SIG-M5 (cell line): ENCODE measurements at regions not wholly inside any gene's neighbourhood (a gene's known extent, or its start where the extent isn't known, plus 50 kb on each side); places are given as distances from the start of the nearest gene placed in this dataset.
"Not testable (repeated sequence)": the region's sequence is repeated elsewhere in the genome, so short reads cannot be mapped to it uniquely, and the experiment has no call there.

Experiments
- DNase-seq: peaks from one replicate; lab custom pipeline; 2025; lab: John Stamatoyannopoulos, UW

DNA sequence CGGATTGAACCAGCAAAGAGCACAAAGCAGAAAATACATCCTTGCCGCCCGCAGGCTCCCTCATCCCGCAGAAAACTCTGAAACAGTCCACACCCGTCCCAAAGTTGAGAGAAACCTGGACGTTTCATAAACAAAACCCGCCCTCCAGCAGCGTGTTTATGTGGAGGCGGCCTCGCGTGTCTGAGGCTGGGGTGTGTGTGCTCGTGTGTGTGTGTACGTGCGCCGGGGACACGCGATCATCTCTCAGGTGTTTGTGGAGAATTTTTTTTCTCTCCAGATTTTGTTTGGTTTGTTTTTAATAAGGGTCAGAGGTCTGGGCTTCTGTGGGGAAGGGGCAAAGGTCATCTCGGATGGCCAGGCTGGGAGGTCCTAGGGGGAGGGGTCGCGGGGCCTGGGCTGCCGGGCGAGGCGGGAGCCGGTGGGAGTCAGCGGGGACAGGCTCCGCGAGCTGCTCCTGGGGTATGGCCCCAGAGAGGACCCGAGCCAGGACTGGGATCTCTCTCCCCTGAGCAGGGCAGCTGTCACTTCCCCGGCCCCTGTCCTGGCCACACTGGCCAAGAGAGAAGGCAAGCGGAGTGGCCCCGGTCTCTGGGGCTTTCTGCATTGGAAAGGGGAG lies 206.4 kb downstream of the C9orf50 start:
- no peak for DNase-seq

- peak; percentile 55 for DNase-seq
Observed at GRCh38 chr9:129413537-129414376, 207.1 kb downstream of the C9orf50 start.

GRCh38 chr9:129412814-129413536 lies 207.9 kb downstream of the C9orf50 start:
- no peak for DNase-seq

GRCh38 chr9:129412176-129412813 lies 208.6 kb downstream of the C9orf50 start:
- not testable (repeated sequence) for DNase-seq

DNA sequence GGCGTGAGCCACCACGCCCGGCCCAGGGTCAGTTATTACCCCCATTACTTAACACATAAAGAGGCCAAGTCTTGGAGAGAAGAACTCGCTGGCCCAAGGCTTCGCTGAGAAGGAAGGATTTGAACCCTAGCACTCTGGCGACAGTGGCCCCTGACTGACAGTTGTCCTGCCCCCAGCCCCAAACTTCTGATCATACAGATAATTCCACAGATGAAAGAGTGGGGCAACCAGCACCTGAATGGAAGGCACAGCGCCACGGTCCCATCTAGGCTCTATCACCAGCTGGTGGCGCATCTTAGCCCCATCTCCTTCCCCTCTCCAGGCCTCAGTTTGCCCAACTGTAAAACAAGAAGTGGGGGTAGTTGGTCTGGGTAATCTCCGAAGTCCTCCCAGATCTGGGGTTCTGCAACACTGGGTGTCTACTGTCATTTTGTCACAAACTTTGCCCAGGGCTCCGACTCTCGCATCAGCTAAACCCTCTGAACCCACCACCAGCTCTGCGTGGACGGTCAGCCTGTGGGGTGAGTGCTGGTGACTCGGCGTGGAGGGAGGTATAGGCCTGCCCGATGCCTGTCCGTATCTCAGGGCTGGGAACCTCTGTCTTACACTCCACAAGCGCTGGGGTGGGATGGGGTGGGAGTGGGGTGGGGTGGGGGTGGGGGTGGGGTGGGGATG lies 209.3 kb downstream of the C9orf50 start:
- DNase-seq = no peak

GRCh38 chr9:129410226-129410625 lies 210.7 kb downstream of the C9orf50 start:
- no peak for DNase-seq

DNA sequence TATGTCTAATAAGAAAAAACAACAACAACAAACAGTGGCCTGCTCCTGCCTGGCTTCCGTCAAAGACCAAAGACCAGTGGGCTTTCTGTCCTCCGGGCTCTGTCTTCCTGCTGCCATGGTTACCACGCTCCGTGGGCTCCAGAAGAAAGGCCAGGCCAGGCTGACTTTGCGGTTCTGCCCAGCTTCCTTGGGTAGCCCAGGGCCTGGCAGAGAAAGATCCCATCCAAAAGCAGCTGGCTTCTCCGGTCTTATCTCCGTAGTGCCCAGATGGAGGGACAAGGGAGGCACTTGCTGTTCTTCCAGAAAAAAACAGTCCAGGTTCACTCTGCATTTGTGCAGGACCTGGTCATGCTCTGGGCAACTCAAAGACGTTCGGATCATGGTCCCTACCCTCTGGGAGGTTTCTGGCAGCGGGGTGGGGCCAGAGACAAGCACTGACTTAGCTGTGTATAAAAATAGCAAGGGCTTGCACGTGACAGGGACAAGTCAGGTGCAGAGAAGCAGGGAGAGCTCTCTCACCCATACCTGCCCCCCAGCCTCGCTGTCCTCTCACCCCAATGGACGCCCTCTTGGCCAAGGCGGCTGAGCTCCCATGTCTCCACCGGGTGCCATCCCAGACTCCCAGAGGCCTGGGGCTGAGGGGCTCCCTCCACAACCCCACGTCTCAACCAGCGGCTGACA lies 212.2 kb downstream of the C9orf50 start:
- DNase-seq = no peak

GRCh38 chr9:129407905-129408452 lies 212.9 kb downstream of the C9orf50 start:
- DNase-seq = no peak

GRCh38 chr9:129406278-129407225 lies 214.3 kb downstream of the C9orf50 start:
- no peak for DNase-seq

- no peak for DNase-seq
Observed at GRCh38 chr9:129405827-129406213, 215.1 kb downstream of the C9orf50 start.

DNA sequence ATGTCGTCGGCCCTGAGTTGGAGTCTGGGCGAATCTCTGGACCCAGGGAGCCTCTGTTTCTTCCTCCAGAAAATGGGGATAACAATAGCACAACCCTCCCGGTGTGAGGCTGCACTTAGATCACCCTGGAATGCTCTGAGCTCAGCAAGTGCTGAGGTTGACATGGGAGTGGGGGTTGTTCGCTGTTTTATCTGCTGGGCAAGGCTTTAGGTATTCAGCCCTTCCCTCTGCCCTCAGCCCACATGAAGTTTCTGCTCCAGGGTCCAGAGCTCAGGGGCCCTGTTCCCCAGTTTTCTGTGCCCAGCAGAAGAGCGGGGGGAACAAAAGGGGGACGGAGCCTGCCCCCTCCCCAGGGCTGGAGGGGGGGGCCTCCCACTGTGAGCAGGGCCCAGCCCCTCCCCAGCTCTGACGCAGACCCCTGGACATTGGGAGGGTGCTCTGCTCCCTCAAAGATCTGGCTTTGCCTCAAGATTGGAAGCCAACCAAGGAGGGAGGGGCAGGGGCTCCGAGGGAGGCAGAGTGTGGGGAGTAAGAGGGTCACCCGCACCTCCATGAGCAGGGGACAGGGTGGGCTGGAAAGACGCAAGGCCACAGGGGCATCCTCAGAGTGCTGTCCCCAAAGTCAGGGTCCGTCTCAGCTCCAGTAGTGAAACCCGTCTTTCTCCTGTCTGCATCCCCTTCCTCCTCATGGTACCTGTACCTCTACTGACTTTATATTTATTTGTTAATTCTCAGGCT lies 215.6 kb downstream of the C9orf50 start:
- DNase-seq = no peak

DNA sequence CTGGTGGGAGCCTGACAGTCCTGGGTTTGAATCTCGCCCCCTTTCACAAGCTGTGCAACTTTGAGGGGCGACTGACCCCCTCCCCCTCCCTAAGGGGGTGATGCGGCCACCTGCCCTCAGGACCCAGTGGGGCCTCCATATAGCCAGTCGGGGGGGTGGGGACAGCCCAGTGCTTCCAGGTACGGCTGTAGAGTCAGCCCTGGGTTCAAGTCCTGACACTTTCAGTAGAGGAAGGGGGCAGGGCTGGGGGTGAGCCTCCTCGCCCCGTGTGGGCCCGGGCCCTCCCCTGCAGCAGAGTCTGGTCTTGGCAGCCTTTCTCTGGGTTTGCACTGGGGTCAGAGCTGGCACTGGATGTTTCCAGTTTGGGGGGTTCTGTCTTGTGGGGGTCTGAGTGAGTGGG lies 216.3 kb downstream of the C9orf50 start:
- DNase-seq = no peak

GRCh38 chr9:129403779-129404620 lies 216.9 kb downstream of the C9orf50 start:
- DNase-seq = no peak

DNA sequence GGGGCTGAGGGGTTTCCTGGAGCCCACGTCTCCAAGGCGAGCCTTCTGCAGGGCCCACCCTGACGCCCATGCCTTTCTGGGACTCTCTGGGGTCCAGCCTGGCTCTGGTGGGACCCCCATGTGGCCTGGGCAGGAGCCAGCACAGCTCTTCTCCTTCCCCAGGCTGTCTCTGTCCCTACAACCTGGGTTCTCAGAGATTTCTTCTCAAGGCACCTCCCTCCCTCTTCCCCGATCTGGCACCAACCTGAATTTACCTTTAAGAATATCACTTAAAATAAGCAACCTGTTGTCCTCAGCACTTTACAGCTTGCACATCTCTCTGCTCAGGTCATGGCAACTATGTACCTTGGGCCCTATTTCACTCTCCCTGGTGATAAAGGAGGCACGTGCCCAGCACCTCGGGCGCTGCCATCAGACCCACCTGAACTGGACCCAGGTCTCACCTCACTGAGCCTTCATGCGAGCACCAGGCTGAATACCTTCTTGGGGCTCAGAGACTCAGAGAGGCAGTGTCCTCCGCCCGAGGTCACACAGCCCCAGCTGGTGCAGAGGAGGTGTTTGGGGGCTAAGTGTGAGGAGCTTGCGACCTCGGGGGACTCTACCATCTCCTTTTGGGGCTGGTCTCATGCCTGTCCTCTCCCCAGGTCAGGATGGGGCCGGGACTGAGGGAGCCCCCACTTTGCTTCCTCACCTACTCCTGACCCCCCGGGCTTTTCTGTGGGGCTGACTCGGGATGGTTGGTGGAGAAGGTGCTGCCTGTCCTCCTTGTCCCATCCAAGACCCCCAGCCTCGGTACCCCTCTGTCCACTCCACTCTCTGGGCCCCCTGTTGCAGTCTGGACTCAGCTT lies 217.7 kb downstream of the C9orf50 start:
- DNase-seq = no peak

DNA sequence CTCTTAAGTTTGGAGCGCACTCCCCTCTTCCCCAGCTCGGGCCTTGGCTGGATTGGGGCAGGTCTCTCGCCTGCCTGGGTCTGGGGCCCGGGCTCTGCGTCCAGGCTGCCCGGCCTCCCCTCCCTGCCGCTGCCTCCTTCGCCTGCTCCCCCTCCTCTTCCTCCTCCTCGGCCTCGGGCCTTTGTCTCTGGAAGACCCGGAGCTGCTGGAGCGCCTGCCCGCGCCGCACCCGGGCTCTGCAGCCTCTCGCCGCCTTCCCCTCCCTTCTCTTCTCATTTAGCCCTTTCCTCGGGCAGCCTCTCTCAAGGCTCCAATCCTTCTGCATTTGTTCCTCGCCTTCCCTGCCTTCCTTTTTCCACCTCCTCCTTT lies 218.5 kb downstream of the C9orf50 start:
- DNase-seq = no peak

DNA sequence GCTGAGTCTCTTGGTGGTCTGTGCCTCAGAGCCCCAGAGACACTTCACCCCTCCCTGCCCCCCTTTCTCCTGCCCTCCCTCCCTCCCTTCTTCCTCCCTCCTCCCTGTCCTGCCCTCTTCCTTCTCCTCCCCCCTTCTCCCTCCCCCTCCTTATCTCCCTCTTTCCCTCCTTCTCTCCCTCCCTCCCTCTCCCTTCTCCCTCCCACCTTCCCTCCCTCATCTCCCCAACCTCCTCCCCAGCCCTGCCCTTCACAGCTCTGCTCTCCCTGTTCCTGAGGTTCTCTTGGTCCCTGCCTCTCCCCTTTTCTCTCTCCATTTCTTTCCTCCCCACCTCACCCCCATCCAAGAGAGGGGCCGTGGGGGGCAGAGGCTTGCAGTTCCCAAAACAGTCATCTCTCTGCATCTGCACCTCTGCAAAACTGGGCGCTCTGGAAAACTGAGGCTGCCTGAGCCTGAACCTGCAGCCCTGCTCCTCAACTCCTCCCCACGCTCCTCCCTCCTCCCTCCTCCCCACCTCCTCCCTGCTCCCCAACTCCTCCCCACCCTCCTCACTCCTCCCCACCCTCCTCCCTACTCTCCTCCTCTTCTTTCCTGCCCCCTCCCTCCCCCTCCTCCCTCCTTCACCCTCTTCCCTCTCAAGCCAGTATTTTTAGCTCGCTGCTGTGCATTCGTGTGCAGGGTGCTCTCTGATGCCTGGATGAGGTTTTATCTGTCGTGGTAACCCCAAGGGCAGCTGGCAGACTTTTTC lies 219.1 kb downstream of the C9orf50 start:
- DNase-seq = no peak
